ENCODE measurements at regions not wholly inside any gene's neighbourhood (a gene's known extent, or its start where the extent isn't known, plus 50 kb on each side); places are given as distances from the start of the nearest gene placed in this dataset.

GRCh38 chr18:54090856-54091255 lies 133.6 kb downstream of the MBD2 start:
- Histone ChIP-seq H3K23ac (ENCODE audit: low read depth, low read length) (no peak overlapping the region), H3K27ac (ENCODE audit: insufficient read depth, low read length) (no peak overlapping the region), H3K36me3 (ENCODE audit: control insufficient read depth, insufficient read depth, low read length) (no peaks in the 10 kb centered on the region), H2AFZ (replicated peaks; ENCODE audit: low read length, poor library complexity) (no peak overlapping the region), H3K56ac (ENCODE audit: extremely low read depth, insufficient read depth, low read length) (no peak overlapping the region), H2BK20ac (ENCODE audit: low read depth, low read length) (no peak overlapping the region), H3K9ac (ENCODE audit: low read depth, low read length) (no peak overlapping the region), H2BK120ac (ENCODE audit: low read depth, low read length) (no peak overlapping the region), H3K14ac (replicated peaks; ENCODE audit: low read depth, low read length) (no peak overlapping the region), H4K8ac (ENCODE audit: low read depth in 2 of 2, low read length in 2 of 2) (no peak overlapping the region), H3K9me3 (ENCODE audit: control insufficient read depth, insufficient read depth, low read length) (no peaks in the 10 kb centered on the region), H3K4me1 (ENCODE audit: control insufficient read depth, insufficient read depth, low read length) (no peaks in the 10 kb centered on the region), H2BK5ac (ENCODE audit: low read depth, low read length, poor library complexity, severe bottlenecking) (no peak overlapping the region), H3K4ac (ENCODE audit: low read depth, low read length) (no peak overlapping the region), H4K91ac (ENCODE audit: insufficient read depth, low read depth, low read length) (no peak overlapping the region), H3K27me3 (ENCODE audit: control insufficient read depth, insufficient read depth, low read length) (no peaks in the 10 kb centered on the region), H4K5ac (ENCODE audit: low read depth, low read length) (no peak overlapping the region), H3K79me1 (ENCODE audit: low read depth in 1 of 2, low read length in 2 of 2) (no peaks in the 10 kb centered on the region), H2BK15ac (ENCODE audit: low read depth, low read length) (no peak overlapping the region), H3K18ac (ENCODE audit: low read depth, low read length) (no peak overlapping the region), H2AK9ac (replicated peaks; ENCODE audit: low read depth, low read length, poor library complexity) (no peak overlapping the region), H3K4me3 (ENCODE audit: insufficient read depth, low read depth, low read length) (no peak overlapping the region), H3K9me1 (ENCODE audit: insufficient read depth, low read length) (no peaks in the 10 kb centered on the region), H2AK5ac (ENCODE audit: low read depth, low read length) (no peak overlapping the region), H3K4me2 (ENCODE audit: low read depth, low read length) (no peak overlapping the region), H4K20me1 (ENCODE audit: insufficient read depth, low read length) (no peaks in the 10 kb centered on the region)
- ATAC-seq (ENCODE audit: low read depth): no peak
- intact Hi-C loops (cut with micrococcal nuclease) (no loop called here), dilution Hi-C loops (cut with HindIII; ENCODE audit: low sequenced_read_pairs, unreplicated experiment) (no loop called here), in situ Hi-C loops (cut with MboI; ENCODE audit: low sequenced_read_pairs) (no loop called here)
- ChIA-PET CTCF (no interaction called here), POLR2A (ENCODE audit: unreplicated experiment) (no interaction called here)
- 60% methylated on average over 1 of the region's 2 CpGs; no CpG with 5 or more reads in 1 of the 2 experiments for WGBS, 2 experiments (ENCODE audit: extremely low coverage in 2 of 2, insufficient read length in 1 of 2)
- no peak for DNase-seq
- no TSS peak for BruUV-seq (replicated peaks)
- TF ChIP-seq RAD21 (IDR thresholded peaks at IDR 0.05; ENCODE audit: low read length) (no peak), MAZ (IDR thresholded peaks at IDR 0.05; ENCODE audit: borderline replicate concordance, low read depth, low read length) (no peak), USF2 (IDR thresholded peaks at IDR 0.05; ENCODE audit: low read depth, low read length) (no peak), ELK1 (IDR thresholded peaks at IDR 0.05; ENCODE audit: borderline replicate concordance, low read depth, low read length) (no peak), CEBPB (IDR thresholded peaks at IDR 0.05; ENCODE audit: low read depth, low read length) (no peak), SMC3 (IDR thresholded peaks at IDR 0.05; ENCODE audit: low read depth, low read length) (no peak), NFE2L2 (IDR thresholded peaks at IDR 0.05; ENCODE audit: low read depth, low read length) (no peak), CHD1 (IDR thresholded peaks at IDR 0.05; ENCODE audit: low read depth, low read length) (no peak), FOS (IDR thresholded peaks at IDR 0.05; ENCODE audit: low read depth, low read length) (no peak), BHLHE40 (IDR thresholded peaks at IDR 0.05; ENCODE audit: low read depth, low read length) (no peak), POLR2A (IDR thresholded peaks at IDR 0.05; ENCODE audit: low read depth, low read length) (no peak), RCOR1 (IDR thresholded peaks at IDR 0.05; ENCODE audit: insufficient replicate concordance, low read length) (no peak), RFX5 (IDR thresholded peaks at IDR 0.05; ENCODE audit: low read depth, low read length) (no peak), CTCF (conservative IDR thresholded peaks at IDR 0.05; ENCODE audit: low read depth, low read length) (no peak), MAFK (IDR thresholded peaks at IDR 0.05; ENCODE audit: low read depth, low read length) (no peak), MXI1 (IDR thresholded peaks at IDR 0.05; ENCODE audit: borderline replicate concordance, low read depth, low read length) (no peak)

All from IMR-90 (cell line).